GM21737 (cell line): ENCODE measurements at regions not wholly inside any gene's neighbourhood (a gene's known extent, or its start where the extent isn't known, plus 50 kb on each side); places are given as distances from the start of the nearest gene placed in this dataset.

Source experiments
- ATAC-seq: cut with Tn5 transposase; IDR thresholded peaks from one replicate; pipeline ENCODE4 v1.9.1; 2021; ENCODE audit warnings: mild to moderate bottlenecking, moderate library complexity; ENCODE audit not compliant: unreplicated experiment

DNA sequence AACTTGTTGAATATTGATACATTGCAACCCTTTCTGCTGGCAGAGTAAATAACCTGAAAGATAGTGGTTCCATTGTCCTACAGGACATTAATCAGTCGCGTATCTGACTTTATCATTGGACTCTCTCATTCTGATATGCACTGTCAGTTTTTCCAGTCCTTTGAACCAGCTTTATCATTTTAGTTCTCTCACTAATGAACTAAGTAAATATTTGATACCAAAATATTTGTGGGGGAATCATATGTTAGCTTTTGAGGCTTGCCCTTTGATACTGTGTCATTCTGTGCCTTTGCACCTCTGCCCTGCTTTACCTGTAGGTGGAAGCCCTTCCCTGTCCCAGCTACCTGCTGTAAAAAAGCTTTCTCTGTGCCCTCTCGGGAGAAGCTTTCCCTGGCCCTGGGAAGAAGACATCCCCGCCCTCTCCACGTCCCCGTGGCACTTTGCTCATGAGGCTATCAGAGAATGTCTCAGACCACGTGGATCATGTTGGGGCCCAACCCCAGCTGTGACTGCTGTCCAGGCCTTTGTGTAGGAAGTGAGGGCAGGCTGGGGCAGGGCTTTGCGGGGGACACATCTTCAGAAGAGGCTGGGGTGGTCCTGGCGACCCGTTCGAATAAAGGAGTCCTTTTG, 117.8 kb upstream of the NXT1 start:
- no peak for ATAC-seq

DNA sequence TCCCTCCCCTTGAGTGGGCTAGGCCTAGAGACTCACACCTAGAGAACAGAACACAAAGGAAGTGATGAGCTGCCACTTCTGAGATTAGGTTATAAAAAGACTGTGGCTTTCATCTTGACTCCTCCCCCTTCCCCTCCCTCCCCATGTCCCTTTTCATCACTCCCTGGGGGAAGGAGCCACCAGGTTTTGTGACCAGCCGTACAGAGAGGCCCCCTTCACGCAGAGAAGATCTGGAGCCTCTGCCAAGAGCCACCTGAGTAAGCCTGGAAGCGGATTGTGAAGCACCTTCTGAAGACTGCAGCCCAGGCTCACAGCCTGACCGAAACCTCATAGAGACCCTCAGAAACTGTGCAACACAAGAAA, 118.4 kb upstream of the NXT1 start:
- no peak for ATAC-seq

DNA sequence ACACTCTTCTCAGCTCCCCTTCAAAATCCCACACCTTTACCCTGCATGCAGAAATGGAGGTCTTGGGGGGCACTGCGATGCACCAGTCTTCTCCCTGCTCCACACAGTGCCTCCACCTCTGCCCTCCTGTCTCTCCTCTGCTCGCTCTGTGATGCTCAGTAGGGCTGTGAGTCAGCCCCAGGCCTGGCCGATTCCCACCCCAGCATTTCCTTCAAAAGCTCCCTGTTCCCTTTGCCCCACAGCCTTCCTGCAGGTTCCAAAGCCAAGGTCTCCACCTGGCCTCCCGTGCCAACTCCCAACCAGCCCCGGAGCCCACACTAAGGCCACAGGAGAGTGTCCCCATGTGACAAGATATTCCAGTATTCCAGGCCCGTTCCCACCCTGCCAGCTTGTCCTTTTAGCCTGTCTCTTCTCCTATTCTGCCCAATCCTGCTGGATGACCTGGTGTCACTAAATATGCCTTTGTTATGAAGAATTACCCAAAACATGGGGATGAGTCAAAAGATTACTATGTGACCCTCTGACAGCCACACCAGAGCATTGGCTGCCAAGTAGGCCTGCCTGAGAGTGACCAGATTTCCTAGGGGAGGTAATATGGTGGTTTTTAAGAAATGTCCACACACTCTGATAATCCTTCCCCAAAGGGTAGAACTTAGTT, 118.9 kb upstream of the NXT1 start:
- ATAC-seq = no peak

DNA sequence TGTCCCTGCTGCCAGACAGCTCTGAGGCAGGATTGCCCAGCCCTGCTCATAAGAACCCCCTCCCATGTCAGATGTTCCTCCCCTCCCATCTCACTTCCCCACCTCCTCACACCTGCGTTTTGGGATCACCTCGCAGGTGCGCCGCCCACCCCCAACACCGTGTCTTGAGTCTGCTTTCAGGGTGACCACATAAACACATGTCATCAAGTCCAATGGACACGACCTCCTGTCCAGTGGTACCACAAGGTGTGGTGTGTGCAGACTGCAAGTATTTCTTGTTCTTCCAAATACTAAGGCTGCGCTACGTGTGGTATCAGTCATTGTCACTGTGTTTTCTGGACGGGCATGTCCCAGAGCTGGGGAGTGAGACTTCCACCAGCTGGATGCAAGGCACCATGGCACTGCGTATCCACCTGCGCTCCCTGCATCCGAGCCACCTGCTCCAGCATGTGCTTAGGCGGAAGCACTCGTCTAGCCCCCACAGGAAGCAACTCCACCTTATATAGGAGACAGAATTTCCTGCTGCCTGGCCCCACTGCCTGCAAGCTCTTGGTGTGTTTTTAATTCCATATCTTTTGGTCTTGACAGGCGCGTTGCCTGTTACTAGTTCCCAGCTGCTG, 119.7 kb upstream of the NXT1 start:
- no peak for ATAC-seq

DNA sequence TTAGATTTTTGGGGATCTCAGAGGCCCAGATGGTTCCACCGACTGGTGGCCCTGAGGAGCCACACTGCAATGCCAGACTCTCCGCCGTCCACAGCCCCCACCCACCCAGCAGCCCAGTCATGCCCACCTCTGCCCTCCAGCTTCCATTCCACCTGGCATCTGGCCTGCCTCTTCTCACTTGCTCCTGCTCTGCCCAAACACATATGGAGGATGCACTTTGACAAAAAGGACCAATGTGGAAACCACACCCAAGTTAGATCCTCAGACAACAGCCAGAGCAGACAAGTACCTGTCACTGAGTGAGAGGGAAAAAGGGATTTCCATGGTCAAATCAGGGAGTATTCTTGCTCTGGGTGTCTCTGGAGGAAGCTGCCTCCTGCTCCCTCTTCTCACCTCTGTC, 120.6 kb upstream of the NXT1 start:
- ATAC-seq = no peak

DNA sequence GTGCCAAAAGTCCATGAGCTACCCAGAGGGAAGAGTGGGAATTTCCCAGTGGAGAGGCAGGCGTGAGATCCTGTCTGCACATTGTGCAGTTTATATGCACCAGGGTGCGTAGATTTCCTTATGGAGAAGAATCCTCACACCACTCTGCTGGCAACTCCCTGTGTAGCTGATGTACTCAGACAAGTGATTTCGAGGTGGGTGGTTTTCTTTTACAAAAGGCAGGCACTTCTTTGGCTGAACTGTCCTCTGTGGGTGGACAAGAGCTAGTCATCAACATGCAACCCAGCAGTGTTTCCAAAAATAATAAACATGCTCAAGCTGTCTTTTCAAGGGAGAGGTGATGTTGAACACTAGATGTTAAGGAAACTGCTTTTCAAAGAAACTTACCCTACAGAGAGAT, 121.7 kb upstream of the NXT1 start:
- no peak for ATAC-seq

DNA sequence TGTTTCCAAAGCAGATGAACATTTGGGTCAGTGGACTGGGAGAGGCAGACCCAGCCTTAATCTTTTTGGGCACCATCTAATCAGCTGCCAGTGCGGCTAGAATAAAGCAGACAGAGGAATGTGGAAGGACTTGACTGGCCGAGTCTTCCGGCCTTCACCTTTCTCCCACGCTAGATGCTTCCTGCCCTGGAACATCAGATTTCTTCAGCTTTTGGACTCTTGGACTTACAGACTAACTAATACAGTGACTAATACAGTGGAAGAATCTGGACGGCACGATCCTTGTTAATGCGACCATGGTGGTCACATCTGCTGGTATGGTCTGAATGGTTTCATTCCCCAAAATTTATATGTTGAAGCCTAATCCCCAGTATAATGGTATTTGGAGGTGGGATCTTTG, 122.6 kb upstream of the NXT1 start:
- ATAC-seq = no peak

DNA sequence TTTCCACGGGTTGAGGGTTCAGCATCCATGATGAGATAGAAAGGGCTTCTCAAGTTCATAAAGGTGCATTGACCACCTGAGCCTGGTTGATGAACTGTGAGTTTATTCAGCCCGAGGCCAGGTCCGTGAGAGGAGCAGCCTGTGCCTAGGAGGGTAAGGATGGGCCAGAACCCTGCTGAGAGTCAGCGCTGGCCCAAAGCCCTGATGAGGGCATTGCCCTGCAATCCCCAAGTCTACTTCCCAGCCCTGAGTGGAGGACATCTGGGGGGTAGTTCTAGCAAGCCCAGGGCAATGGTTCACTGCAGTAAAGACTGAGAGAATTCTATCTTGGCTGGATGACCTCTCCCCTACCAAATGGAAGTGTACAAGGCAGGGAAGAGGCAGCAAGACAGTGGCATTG, 123.3 kb upstream of the NXT1 start:
- ATAC-seq = no peak

DNA sequence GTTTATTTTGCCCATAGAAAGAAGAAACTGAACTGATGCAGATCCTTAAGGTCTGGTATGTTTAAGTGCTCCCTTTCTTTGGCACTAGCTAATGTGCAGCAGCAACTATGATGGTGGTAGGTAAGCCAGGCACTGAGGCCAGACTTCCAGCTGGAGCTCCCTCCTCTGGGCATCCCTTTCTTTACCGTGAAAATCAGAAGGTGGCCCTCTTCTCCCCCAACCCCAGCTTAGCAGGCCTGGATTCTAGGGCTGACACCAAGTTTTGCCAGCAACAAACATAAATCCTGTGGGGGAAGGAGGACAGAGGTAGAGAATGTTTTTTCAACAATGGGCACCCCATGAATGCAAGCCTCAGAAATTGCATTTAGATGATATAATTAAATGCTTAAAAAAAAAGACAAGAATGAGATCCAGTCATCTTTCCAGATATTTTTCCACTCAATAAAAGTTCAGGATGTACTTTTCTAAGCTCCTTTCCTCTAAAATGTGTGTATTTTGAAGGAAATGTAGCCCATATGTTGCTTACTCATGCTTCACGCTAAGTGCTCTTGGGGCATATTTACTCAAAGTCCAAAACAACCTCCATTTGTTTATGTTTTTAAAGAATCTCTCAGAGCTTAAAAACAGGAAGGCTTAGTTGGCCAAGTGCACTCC, 123.9 kb upstream of the NXT1 start:
- ATAC-seq = no peak

DNA sequence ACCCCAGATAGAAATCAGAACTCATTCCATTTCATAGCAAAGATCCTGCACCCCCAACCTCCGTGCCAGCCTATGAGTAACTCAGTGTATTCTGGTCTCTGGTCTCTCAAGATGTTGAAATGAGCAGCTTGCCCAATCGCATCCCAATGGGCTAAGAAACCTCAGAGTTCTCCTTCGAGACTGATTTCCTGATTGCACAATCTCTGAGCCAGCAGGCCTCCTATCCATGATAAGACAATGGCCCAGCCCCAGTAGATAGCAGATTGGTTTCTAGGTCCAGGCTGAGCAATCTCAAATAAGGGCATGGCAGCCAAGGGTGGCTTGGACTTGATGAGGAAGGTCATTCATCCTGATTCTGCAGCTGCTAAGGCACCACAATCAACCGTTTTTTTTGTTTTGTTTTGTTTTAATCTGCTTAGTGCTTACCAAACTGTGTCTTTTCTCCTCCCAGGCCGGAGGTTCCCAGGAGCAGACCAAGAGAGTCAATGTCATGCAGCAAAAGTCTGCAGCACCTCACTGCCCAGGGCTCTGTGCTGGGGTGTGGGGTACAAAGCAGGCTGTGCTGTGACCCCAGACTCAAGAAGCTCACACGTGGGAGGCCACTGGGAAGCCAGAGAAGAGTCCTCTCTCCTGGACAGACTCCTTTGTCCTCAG, 125.1 kb upstream of the NXT1 start:
- ATAC-seq = no peak

DNA sequence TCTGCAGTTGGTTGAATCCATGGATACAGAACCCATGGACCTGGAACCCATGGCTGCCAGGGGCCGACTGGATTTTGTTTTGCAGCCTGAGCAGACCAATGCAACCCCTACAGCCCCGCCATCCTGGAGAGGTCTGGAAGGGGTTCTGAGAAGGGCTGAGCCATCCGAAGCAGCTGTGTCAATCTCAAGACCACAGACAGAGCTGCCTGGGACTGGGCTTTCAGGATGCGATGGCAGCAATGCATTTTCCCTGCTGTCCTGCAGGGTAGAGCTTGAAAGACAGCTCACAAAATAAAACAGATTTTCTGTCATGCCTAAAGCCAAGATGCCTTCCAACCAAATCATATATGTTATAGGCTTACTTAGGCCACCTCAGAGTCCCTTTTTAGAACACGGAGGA, 125.8 kb upstream of the NXT1 start:
- no peak for ATAC-seq

DNA sequence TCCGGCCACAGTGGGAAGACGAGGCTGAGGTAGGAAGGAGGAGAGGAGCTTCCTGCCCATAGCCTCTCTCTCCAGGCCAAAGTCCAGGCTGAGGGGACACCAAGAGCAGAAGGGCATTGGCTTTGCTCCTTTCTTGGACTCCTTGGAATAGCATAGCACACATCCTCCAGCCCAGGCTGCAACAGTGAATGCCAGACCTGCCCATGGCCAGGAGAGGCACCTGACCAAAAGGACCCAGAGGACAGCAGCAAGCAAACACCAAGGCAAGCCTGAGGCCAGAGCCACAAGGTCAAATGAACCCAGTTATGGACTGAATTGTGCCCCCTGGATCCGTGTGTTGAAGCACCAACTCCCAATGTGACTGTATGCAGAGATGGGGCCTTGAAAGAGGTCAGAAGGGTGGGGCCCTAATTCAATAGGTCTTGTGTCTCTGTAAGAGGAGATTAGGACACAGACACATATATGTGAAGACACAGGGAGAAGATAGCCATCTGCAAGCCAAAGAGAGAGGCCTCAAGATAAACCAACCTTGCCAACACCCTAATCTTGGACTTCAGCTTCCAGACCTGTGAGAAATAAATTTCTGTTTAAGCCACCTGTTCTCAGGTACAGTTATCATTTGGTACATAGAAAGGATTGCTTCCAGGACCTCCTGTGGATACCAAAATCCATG, 126.5 kb upstream of the NXT1 start:
- ATAC-seq = no peak

DNA sequence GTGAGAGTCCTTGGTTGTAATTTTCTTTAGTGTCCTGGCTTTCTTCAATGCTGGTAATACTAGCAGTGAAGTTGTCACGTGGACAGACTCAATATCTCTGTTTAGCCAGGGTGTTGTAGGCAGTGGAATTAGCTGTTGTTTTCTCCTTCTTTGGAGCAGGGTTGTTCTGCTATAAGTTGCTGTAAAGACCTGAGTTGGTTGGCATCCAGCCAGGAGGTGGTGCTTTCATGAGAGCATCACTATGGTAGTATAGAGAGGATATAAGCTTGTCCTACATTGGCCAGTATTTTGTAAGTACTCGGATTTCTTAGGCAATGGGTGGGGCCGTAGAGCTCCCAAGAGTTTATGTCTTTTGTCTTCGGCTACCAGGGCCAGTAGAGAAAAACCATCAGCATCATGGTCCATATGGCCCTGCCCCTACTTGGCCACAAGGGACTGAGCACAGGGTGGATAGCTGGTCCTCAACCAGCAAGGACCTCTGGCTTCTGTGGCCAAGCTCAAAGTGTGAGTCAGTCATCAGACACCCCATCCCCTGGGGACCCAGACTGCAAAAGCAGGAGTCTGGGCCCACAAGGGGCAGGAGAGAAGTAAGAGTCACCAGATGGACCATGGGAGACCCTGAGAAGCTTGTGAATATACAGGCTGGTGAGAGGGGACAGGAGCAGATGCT, 127.9 kb upstream of the NXT1 start:
- ATAC-seq = no peak

DNA sequence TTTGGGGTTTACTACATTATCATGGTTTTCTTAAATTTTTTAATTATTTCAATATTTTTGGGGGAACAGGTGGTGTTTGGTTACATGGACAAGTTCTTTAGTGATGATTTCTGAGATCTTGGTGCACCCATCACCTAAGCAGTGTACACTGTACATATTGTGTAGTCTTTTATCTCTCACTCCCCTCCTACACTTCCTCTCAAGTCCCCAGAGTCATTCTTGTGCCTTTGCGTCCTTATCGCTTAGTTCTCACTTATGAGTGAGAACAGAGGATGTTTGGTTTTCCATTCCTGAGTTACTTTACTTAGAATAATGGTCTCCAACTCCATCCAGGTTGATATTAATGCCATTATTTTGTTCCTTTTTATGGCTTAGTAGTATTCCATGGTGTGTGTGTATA, 130.9 kb upstream of the CD93 start:
- no peak for ATAC-seq

DNA sequence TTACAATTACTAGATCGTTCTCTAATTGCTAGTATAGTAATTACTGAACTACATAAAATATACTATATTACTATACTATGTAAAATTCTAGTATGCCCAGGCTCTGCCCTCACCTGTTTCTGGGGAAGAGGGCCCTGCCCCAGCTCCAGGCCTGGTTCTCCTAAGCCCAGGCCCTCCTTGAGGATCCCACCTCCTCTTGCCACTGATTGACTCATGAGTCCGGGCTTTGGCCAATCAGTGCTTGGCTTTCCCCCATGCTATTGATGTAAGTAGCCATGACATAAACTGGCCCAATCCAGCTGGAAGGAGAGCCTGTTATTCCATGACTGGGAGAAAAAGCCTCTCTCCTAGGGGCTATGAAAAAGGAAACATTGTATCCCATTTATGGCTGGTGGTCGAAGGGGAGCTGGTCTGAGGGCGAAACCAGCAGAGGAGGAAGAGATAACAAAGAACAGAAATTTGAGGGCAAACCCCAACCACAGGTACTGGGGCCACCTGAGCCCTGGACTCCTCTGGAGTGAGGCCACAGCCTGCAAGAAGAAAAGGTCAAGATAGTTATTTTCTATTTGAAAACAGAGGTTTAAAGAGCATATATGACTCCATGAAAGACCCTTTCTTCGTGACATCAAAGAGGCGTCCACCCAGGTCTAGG, 129.3 kb upstream of the CD93 start:
- ATAC-seq = no peak

DNA sequence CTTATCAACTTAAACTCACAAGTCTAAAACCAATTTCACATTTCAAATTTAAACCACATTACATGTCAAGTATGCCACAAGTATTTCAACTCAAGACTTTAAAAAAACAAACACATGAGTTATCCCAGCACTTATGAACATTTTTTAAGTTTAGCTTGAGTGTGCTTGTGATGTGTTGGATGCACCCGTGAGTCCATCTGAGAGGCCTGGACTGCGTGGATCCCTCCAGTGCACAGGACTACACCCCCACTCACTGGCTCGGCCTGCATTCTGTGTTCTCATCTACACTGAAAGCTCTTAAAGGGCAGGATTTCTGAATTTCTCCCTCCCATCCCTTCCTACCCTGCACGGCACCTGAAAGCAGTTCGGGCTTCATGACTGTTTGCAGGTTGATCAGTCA, 128.8 kb upstream of the CD93 start:
- ATAC-seq = no peak

DNA sequence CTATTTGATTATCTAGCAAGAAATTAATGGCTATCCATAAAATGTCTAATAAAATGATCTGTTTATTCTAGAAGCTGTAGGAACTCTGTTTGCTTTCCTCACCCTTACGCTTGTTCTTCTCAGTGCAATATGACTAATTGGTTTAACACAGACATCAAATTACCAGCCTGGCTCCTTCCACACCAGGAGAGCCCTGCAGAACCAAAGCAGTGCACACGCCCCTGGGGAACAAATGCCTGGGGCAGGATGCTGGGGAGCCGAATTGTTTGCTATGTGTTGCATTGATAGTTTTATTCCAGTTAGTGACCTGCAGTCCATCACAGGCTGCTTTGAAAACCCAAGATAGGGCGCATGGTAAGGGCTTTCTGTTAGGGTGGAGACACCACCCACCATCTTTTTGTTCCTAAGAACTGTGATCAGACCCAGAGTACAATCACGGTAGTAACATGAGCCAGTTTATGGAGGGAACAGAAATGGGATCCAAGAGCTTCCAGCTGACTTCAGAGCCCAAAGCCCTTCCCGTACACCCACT, 126.4 kb upstream of the CD93 start:
- no peak for ATAC-seq

DNA sequence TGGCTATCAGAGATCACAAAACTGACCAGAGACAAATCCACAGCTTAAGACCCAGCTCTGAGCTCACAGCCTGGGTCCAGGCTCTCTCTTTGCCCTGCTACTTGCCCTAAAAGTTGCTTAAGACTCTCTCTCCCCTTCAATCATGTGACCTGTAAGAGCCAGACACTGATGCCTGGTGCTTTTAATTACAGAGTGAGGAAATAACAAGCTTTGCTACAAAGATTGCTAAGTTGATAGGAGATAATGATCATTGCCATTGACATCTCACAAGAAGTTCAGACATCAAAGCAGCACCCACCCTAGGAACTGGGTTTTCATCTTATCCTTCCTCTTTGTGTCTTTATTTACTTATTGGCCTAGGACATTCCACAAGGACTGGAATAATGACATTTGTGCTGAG, 125.9 kb upstream of the CD93 start:
- ATAC-seq = no peak

DNA sequence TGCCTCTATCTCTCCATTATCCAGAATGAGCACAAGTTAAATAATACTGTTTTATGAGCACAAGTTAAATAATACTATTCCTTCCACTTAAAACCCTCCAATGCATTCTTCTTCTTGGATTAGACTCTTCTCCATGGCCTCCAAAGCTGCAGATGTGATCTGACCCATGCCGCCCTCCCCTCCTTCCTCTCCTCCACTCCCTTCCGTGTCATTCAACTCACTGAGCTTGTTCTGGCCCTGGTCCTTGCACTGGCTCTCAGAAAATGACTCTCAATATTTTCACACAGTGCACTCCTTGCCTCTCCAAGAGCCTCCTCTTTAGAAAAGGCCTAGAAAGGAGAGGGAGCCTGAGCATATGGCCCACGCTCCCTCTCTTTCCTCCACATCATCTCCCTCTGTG, 125.0 kb upstream of the CD93 start:
- ATAC-seq = no peak
